ENCODE measurements at regions not wholly inside any gene's neighbourhood (a gene's known extent, or its start where the extent isn't known, plus 50 kb on each side); places are given as distances from the start of the nearest gene placed in this dataset.

DNA sequence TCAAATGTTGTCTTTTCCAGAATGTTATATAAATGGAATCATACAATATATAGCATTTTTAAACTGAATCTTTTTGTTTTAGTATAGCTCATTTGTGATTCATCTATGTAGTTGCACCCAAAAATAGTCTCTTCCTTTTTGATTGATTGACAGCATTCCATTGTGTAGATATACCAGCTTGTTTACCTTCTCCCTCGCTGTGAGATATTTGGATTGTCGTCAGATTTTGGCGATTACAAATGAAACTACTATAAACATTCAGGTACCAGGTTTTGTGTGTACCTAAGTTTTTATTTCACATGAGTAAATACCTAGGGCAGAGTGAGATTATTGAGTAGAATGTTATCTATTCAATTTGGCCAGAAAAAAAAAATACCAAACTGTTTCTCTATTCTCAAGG, 584.7 kb upstream of the SORCS1 start:
- no peaks in the 10 kb centered on the region for H3K79me2 ChIP-seq (ENCODE audit: insufficient read depth)
- H3K4me1 ChIP-seq (ENCODE audit: insufficient read depth): no peaks in the 10 kb centered on the region; the same call in 1 of the 2 replicates
- TF ChIP-seq EZH2 (IDR thresholded peaks at IDR 0.05; ENCODE audit: insufficient read depth, poor library complexity, severe bottlenecking) (no peak), EZH2phosphoT487 (IDR thresholded peaks at IDR 0.05; ENCODE audit: insufficient read depth, low read depth) (no peak)
- H2AFZ ChIP-seq: no peak overlapping the region
- H3K4me2 ChIP-seq (ENCODE audit: unreplicated experiment): no peak overlapping the region
- in situ Hi-C loops (cut with MboI): no loop called here
- H3K4me3 ChIP-seq: no peak overlapping the region
- no peaks in the 10 kb centered on the region for H3K9me3 ChIP-seq (ENCODE audit: low read depth)
- no peak overlapping the region for H3K27ac ChIP-seq
- WGBS, 2 experiments (ENCODE audit: low coverage in 1 of 2, low lambda C conversion rate in 2 of 2, missing lambda C conversion rate in 2 of 2): 83 to 85% methylated on average over 3 of the region's 3 CpGs
- H3K27me3 ChIP-seq (replicated peaks; ENCODE audit: insufficient read depth): no peaks in the 10 kb centered on the region
- H3F3A ChIP-seq (ENCODE audit: insufficient read depth): no peaks in the 10 kb centered on the region
- peaks cover 8% of the 10 kb centered on the region; the same call in 1 of the 2 replicates for H3K9me2 ChIP-seq (ENCODE audit: insufficient read depth)
- H3K36me3 ChIP-seq (ENCODE audit: low read depth): no peaks in the 10 kb centered on the region
- DNase-seq: no peak
- H3K9ac ChIP-seq: no peak overlapping the region
- no peaks in the 10 kb centered on the region for H4K20me1 ChIP-seq (ENCODE audit: insufficient read depth)

- no peak overlapping the region for H3K27ac ChIP-seq
- H3K9me2 ChIP-seq (ENCODE audit: insufficient read depth): peaks cover 8% of the 10 kb centered on the region; the same call in 1 of the 2 replicates
- no peak for DNase-seq
- no peaks in the 10 kb centered on the region for H3K9me3 ChIP-seq (ENCODE audit: low read depth)
- H3K36me3 ChIP-seq (ENCODE audit: low read depth): no peaks in the 10 kb centered on the region
- H3K27me3 ChIP-seq (replicated peaks; ENCODE audit: insufficient read depth): no peaks in the 10 kb centered on the region
- H3K79me2 ChIP-seq (ENCODE audit: insufficient read depth): no peaks in the 10 kb centered on the region
- H2AFZ ChIP-seq: no peak overlapping the region
- no peaks in the 10 kb centered on the region for H4K20me1 ChIP-seq (ENCODE audit: insufficient read depth)
- in situ Hi-C loops (cut with MboI): no loop called here
- TF ChIP-seq EZH2phosphoT487 (IDR thresholded peaks at IDR 0.05; ENCODE audit: insufficient read depth, low read depth) (no peak), EZH2 (IDR thresholded peaks at IDR 0.05; ENCODE audit: insufficient read depth, poor library complexity, severe bottlenecking) (no peak)
- no peak overlapping the region for H3K4me3 ChIP-seq
- H3K9ac ChIP-seq: no peak overlapping the region
- H3K4me1 ChIP-seq (ENCODE audit: insufficient read depth): no peaks in the 10 kb centered on the region; the same call in 1 of the 2 replicates
- H3K4me2 ChIP-seq (ENCODE audit: unreplicated experiment): no peak overlapping the region
- no peaks in the 10 kb centered on the region for H3F3A ChIP-seq (ENCODE audit: insufficient read depth)
Measured at GRCh38 chr10:107747851-107748250, 583.3 kb upstream of the SORCS1 start.

DNA sequence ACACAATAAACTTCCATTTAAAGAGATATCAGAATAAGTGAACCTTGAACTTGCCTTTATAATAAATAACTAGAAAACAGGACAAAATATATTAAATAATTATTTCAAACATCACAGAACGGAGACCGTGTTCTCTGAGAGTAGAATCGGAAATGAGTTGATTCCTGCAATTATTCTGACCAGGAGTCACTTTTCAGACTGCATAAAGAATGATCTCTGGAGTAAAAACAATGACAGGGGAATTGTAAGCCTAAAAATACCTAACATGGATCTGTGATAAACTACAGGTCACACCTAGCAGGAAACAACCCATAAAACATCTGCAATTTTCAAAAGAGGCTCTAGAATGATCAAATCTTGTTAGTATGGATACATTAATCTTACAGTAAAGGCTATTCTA, 577.5 kb upstream of the SORCS1 start:
- no peaks in the 10 kb centered on the region for H3K36me3 ChIP-seq (ENCODE audit: low read depth)
- no peak for DNase-seq
- H3K4me2 ChIP-seq (ENCODE audit: unreplicated experiment): no peak overlapping the region
- TF ChIP-seq EZH2 (IDR thresholded peaks at IDR 0.05; ENCODE audit: insufficient read depth, poor library complexity, severe bottlenecking): no peak
- no peak for TF ChIP-seq EZH2phosphoT487 (IDR thresholded peaks at IDR 0.05; ENCODE audit: insufficient read depth, low read depth)
- WGBS, 2 experiments (ENCODE audit: low coverage in 1 of 2, low lambda C conversion rate in 2 of 2, missing lambda C conversion rate in 2 of 2): 92 to 95% methylated on average over 3 of the region's 3 CpGs
- H4K20me1 ChIP-seq (ENCODE audit: insufficient read depth): no peaks in the 10 kb centered on the region
- H3K27ac ChIP-seq: no peak overlapping the region; the same call in 1 of the 2 replicates
- H3K27me3 ChIP-seq (replicated peaks; ENCODE audit: insufficient read depth): no peaks in the 10 kb centered on the region
- peaks cover 13% of the 10 kb centered on the region for H3K4me1 ChIP-seq (ENCODE audit: insufficient read depth)
- peak overlapping the region; percentile 82; the same call in 1 of the 2 replicates for H2AFZ ChIP-seq
- H3K4me3 ChIP-seq: no peak overlapping the region
- H3K79me2 ChIP-seq (ENCODE audit: insufficient read depth): no peaks in the 10 kb centered on the region
- no peaks in the 10 kb centered on the region for H3K9me3 ChIP-seq (ENCODE audit: low read depth)
- no peak overlapping the region for H3K9ac ChIP-seq
- H3K9me2 ChIP-seq (ENCODE audit: insufficient read depth): no peaks in the 10 kb centered on the region; the same call in 1 of the 2 replicates
- no peaks in the 10 kb centered on the region for H3F3A ChIP-seq (ENCODE audit: insufficient read depth)
- in situ Hi-C loops (cut with MboI): no loop called here

DNA sequence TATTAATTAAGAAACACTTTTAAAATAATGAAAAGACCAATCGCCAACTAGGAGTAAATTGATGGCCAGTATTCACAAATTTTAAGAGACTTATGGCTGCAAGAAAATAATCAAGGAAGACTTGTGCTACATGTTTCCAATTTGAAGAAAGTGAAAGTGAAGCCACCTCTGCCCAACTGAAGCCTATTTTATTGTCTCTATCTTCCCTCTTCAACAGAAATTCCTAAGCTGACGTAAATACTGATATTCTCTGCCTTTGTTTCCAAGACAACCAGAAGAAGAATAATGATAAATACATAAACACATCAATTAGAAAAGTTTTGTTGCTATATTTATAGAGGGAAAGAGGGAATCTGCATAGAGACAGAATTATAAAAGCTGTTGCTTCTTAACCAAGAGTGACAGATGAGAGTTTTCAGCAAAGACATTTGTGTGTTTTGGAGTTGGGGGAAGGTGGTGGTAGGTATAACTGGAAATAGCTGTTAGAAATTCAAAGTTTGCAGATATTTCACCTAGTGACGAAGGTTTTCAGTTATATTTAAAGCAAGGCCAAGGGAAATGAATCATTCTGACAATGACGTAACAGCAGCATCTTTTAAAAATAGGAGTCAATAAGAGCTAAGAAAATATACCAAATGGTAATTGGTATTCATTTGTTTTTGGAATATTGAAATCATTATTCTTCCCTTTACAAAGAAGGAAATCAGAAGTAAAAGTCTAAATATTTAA, 576.6 kb upstream of the SORCS1 start:
- Histone ChIP-seq H3K27me3 (replicated peaks; ENCODE audit: insufficient read depth) (no peaks in the 10 kb centered on the region), H3K27ac (peak overlapping the region; percentile 55), H3K4me1 (ENCODE audit: insufficient read depth) (peaks cover 13% of the 10 kb centered on the region), H3K79me2 (ENCODE audit: insufficient read depth) (no peaks in the 10 kb centered on the region), H3K9ac (peak overlapping the region; percentile 65), H2AFZ (peak overlapping the region; percentile 82), H3F3A (ENCODE audit: insufficient read depth) (no peaks in the 10 kb centered on the region), H3K4me2 (ENCODE audit: unreplicated experiment) (peak overlapping the region; percentile 84), H3K36me3 (ENCODE audit: low read depth) (no peaks in the 10 kb centered on the region), H3K4me3 (peak overlapping the region; percentile 61), H4K20me1 (ENCODE audit: insufficient read depth) (no peaks in the 10 kb centered on the region), H3K9me3 (ENCODE audit: low read depth) (no peaks in the 10 kb centered on the region), H3K9me2 (ENCODE audit: insufficient read depth) (no peaks in the 10 kb centered on the region)
- TF ChIP-seq EZH2phosphoT487 (IDR thresholded peaks at IDR 0.05; ENCODE audit: insufficient read depth, low read depth) (no peak), EZH2 (IDR thresholded peaks at IDR 0.05; ENCODE audit: insufficient read depth, poor library complexity, severe bottlenecking) (no peak)
- peak; percentile 71 for DNase-seq
- in situ Hi-C loops (cut with MboI): no loop called here
- 34 to 37% methylated on average over 4 of the region's 4 CpGs for WGBS, 2 experiments (ENCODE audit: low coverage in 1 of 2, low lambda C conversion rate in 2 of 2, missing lambda C conversion rate in 2 of 2)

Data from GM23248 (cell line).